Inferior parietal cortex (tissue), 1 donor: ENCODE measurements at regions not wholly inside any gene's neighbourhood (a gene's known extent, or its start where the extent isn't known, plus 50 kb on each side); places are given as distances from the start of the nearest gene placed in this dataset.

Experiments
- DNase-seq: peaks from one replicate; pipeline ENCODE4 v3.0.0-alpha.2; 2016; ENCODE audit errors: extremely low spot score

DNA sequence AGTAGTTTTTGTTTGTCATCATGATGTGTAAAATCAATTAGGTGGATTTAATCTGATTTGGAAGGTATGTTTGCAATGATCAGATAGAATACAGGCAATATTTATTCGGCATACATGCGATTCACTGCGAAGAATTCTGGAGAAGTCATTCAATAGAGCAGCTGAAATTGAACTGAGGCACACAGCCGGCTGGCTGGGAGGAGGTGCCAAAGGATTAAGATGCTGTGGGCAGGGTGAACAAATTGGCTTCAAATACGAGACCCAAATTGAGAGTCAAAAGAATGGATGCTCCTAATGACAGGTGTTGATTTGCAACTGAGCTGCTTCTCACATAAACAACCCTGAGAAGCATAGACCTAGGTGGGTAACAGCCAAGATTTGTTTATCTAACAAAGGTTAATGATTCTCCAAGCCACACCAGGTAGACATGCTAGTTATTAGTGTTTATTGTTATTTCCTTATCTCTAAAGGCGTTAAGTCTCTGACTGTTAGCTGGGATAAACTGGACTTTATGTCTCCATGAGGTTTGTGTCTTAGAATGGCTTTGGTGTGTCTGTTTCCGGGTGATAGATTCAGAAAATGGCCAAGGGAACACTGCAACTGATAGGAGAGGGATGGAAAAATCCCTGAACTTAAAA is 55.3 kb upstream of the CLINT1 start:
- no peak for DNase-seq

DNA sequence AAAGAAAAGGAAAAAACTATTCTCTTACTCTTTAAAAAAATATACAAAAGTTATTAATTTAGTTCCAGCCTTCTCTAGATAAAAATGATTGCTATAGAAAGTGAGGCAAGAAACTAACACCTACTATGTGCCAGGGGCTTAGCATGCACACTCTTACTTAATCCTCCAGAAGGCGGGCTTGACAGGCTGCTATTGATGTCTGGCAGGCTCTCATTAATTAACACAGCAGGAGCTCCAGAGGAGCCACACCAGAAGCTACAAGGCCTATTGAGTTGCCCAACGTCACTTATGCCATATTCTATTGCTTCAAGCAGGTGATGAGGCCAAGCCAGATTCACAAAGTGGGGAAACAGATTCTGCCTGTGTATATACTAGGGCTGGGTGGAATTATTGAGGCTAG is 54.6 kb upstream of the CLINT1 start:
- DNase-seq = no peak

DNA sequence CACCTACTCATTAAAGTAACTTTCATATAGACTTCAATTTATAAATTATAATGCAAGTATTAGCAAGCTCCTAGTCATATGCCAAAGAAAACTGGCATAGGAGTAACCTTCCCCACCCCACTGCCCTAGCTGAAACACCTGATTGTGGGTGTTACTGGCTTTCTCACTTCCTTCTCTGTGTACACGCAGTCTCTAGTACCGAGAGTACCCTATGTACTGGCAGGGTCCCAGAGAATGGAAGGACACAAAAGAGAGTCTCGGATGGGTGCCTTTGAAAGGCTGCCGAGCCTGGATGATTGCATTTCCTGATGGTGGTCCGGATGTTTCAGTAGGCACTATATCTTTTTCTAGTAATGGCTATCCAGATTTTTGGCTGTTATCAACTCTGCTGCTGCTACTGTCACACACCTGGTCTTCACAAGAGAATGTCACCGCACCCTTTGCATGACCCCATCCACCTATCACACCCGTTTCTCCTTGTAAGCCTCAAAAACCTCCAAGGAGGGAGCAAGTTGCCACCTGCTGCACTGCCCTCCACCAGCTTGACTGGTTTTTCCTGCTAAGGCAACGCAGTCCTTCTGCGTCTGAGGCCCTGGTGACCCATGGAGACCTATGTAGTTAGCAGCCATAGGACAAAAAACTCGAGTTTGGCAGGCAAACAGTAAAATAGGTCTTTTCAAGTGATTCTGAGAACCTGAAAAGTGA is 53.8 kb upstream of the CLINT1 start:
- DNase-seq = no peak

DNA sequence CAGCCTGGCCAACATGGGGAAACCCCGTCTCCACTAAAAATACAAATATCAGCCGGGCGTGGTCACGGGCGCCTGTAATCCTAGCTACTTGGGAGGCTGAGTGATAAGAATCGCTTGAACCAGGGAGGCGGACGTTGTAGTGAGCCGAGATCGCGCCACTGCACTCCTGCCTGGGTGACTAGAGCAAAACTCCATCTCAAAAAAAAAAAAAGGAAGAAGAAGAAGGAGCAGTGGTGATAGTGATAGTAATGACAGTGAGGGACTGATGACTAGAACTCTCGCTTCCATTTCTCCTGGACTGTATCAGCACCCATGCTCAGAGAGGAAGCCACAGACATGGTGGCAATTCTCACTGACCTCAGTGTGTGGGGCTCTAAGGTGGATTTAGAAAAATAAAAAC is 52.6 kb upstream of the CLINT1 start:
- no peak for DNase-seq
